ENCODE measurements at regions not wholly inside any gene's neighbourhood (a gene's known extent, or its start where the extent isn't known, plus 50 kb on each side); places are given as distances from the start of the nearest gene placed in this dataset.

GRCh38 chr4:24146127-24146526 lies 256.3 kb upstream of the PPARGC1A start:
- TF ChIP-seq CTCF (IDR thresholded peaks at IDR 0.05) (no peak), POLR2A (IDR thresholded peaks at IDR 0.05) (no peak)
